PC-3 (cell line): ENCODE measurements at regions not wholly inside any gene's neighbourhood (a gene's known extent, or its start where the extent isn't known, plus 50 kb on each side); places are given as distances from the start of the nearest gene placed in this dataset.

ENCODE experiments used
- ATAC-seq: fragments of 200-7000 bp; cut with Tn5 transposase; 2 replicates; pipeline ENCODE4 v1.9.1; 2020; ENCODE audit warnings: mild to moderate bottlenecking, moderate library complexity
- BruUV-seq: library from RNA; stranded (reverse); fragments of 400-500 nt; replicated peaks from 2 replicates; lab custom pipeline; 2021; lab: Mats Ljungman, UMichigan
- CTCF ChIA-PET: fragments of 300-600 bp; sonication (Branson Sonifier 250); formaldehyde crosslinking; loops from one replicate; lab custom pipeline; 2022; ENCODE audit warnings: antibody characterized with exemption; lab: Charles Lee
- POLR2A ChIA-PET: fragments of 300-600 bp; sonication (Branson Sonifier 250); formaldehyde crosslinking; loops from one replicate; lab custom pipeline; 2022; ENCODE audit warnings: antibody characterized with exemption; ENCODE audit not compliant: unreplicated experiment; lab: Charles Lee
- DNase-seq: peaks from one replicate; pipeline ENCODE4 v3.0.0-alpha.2; 2015
- H2AFZ ChIP-seq: fragments of 300-600 bp; sonication (generic); 2 replicates; pipeline ENCODE4 v1.6.0; 2016; ENCODE audit warnings: antibody characterized with exemption, low read length
- H3F3A ChIP-seq: fragments of 300-600 bp; sonication (generic); one replicate; pipeline ENCODE4 v1.6.0; 2017; ENCODE audit warnings: antibody characterized with exemption, low read length, control low read depth, mild to moderate bottlenecking; ENCODE audit not compliant: unreplicated experiment
- H3K27ac ChIP-seq: fragments of 300-600 bp; sonication (generic); 2 replicates; pipeline ENCODE4 v1.5.1; 2016; ENCODE audit warnings: mild to moderate bottlenecking, low read length
- H3K27me3 ChIP-seq: fragments of 300-600 bp; sonication (generic); 2 replicates; pipeline ENCODE4 v1.6.1; 2016; ENCODE audit warnings: low read length, mixed read lengths
- H3K36me3 ChIP-seq: fragments of 300-600 bp; sonication (generic); 2 replicates; pipeline ENCODE4 v1.6.1; 2016; ENCODE audit warnings: low read depth, mixed run types, low read length, mixed read lengths
- H3K4me1 ChIP-seq: fragments of 300-600 bp; sonication (generic); 2 replicates; pipeline ENCODE4 v1.5.1; 2016; ENCODE audit warnings: low read length; ENCODE audit not compliant: insufficient read depth
- H3K4me2 ChIP-seq: fragments of 300-600 bp; sonication (generic); 2 replicates; pipeline ENCODE4 v1.6.0; 2016; ENCODE audit warnings: low read length
- H3K4me3 ChIP-seq: fragments of 300-600 bp; sonication (generic); 2 replicates; pipeline ENCODE4 v1.5.1; 2016; ENCODE audit warnings: mild to moderate bottlenecking, low read length, mixed read lengths
- H3K79me2 ChIP-seq: fragments of 300-600 bp; sonication (generic); 2 replicates; pipeline ENCODE4 v1.6.1; 2017; ENCODE audit warnings: low read length, mixed read lengths
- H3K9ac ChIP-seq: fragments of 300-600 bp; sonication (generic); 2 replicates; pipeline ENCODE4 v1.6.0; 2016; ENCODE audit warnings: mild to moderate bottlenecking, low read length
- H3K9me2 ChIP-seq: fragments of 300-600 bp; sonication (generic); replicated peaks from 2 replicates; pipeline ENCODE4 v1.6.1; 2016; ENCODE audit warnings: mixed run types, low read length, mixed read lengths
- H3K9me3 ChIP-seq: fragments of 300-600 bp; sonication (generic); 2 replicates; pipeline ENCODE4 v1.6.1; 2016; ENCODE audit warnings: low read length, mixed read lengths
- H4K20me1 ChIP-seq: fragments of 300-600 bp; sonication (generic); 2 replicates; pipeline ENCODE4 v1.6.1; 2016; ENCODE audit warnings: low read length, mixed read lengths
- EZH2 ChIP-seq: fragments of 300-600 bp; sonication (generic); IDR thresholded peaks from one replicate; pipeline ENCODE4 v1.6.1; 2017; ENCODE audit warnings: antibody characterized with exemption, mild to moderate bottlenecking, low read length; ENCODE audit not compliant: unreplicated experiment
- EZH2phosphoT487 ChIP-seq: fragments of 300-600 bp; sonication (generic); IDR thresholded peaks from 2 replicates; pipeline ENCODE4 v1.6.1; 2018; ENCODE audit warnings: mild to moderate bottlenecking, antibody characterized with exemption, low read length, borderline replicate concordance
- intact Hi-C: fragments of 100-400 bp; cut with micrococcal nuclease; formaldehyde crosslinking; loops from 2 replicates; pipeline ENCODE4 v1.9.0; 2023
- TF ChIP-seq, protein P1 (sequence below): fragments of 300-600 bp; sonication (generic); conservative IDR thresholded peaks from 2 replicates; pipeline ENCODE4 v1.5.1; 2017; ENCODE audit warnings: antibody characterized with exemption, low read depth, mild to moderate bottlenecking, low read length

GRCh38 chr6:1518855-1519254, 90.9 kb upstream of the FOXC1 start:
- Histone ChIP-seq H4K20me1 (no peaks in the 10 kb centered on the region), H2AFZ (no peak overlapping the region), H3K9me3 (no peaks in the 10 kb centered on the region), H3K4me2 (no peak overlapping the region), H3K4me3 (no peak overlapping the region), H3K9me2 (no peaks in the 10 kb centered on the region), H3K4me1 (no peaks in the 10 kb centered on the region), H3K79me2 (no peaks in the 10 kb centered on the region), H3K9ac (no peak overlapping the region), H3K27me3 (peaks cover 24% of the 10 kb centered on the region), H3F3A (no peaks in the 10 kb centered on the region), H3K27ac (no peak overlapping the region), H3K36me3 (no peaks in the 10 kb centered on the region)
- intact Hi-C loops: no loop called here
- TF ChIP-seq EZH2 (no peak), EZH2phosphoT487 (no peak)
- TF ChIP-seq, protein P1, sequence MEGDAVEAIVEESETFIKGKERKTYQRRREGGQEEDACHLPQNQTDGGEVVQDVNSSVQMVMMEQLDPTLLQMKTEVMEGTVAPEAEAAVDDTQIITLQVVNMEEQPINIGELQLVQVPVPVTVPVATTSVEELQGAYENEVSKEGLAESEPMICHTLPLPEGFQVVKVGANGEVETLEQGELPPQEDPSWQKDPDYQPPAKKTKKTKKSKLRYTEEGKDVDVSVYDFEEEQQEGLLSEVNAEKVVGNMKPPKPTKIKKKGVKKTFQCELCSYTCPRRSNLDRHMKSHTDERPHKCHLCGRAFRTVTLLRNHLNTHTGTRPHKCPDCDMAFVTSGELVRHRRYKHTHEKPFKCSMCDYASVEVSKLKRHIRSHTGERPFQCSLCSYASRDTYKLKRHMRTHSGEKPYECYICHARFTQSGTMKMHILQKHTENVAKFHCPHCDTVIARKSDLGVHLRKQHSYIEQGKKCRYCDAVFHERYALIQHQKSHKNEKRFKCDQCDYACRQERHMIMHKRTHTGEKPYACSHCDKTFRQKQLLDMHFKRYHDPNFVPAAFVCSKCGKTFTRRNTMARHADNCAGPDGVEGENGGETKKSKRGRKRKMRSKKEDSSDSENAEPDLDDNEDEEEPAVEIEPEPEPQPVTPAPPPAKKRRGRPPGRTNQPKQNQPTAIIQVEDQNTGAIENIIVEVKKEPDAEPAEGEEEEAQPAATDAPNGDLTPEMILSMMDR: no peak
- ATAC-seq (no peak), DNase-seq (no peak)
- ChIA-PET POLR2A (no interaction called here), CTCF (no interaction called here)
- BruUV-seq: no TSS peak

GRCh38 chr6:1519597-1519996, 90.1 kb upstream of the FOXC1 start:
- POLR2A ChIA-PET: no interaction called here
- no peak overlapping the region for H2AFZ ChIP-seq
- DNase-seq (no peak), ATAC-seq (no peak)
- H3K9me3 ChIP-seq: no peaks in the 10 kb centered on the region
- no TSS peak for BruUV-seq
- TF ChIP-seq EZH2: no peak
- no peak for TF ChIP-seq EZH2phosphoT487
- TF ChIP-seq, protein P1: no peak
- CTCF ChIA-PET: no interaction called here
- H3K4me2 ChIP-seq: no peak overlapping the region
- no peak overlapping the region for H3K9ac ChIP-seq
- H3K27me3 ChIP-seq: peaks cover 18% of the 10 kb centered on the region
- H3K4me1 ChIP-seq: no peaks in the 10 kb centered on the region
- H3K4me3 ChIP-seq: no peak overlapping the region
- H3K27ac ChIP-seq: no peak overlapping the region
- no peaks in the 10 kb centered on the region for H4K20me1 ChIP-seq
- H3F3A ChIP-seq: no peaks in the 10 kb centered on the region
- H3K79me2 ChIP-seq: no peaks in the 10 kb centered on the region
- no peaks in the 10 kb centered on the region for H3K9me2 ChIP-seq
- H3K36me3 ChIP-seq: no peaks in the 10 kb centered on the region
- intact Hi-C loops: no loop called here

DNA sequence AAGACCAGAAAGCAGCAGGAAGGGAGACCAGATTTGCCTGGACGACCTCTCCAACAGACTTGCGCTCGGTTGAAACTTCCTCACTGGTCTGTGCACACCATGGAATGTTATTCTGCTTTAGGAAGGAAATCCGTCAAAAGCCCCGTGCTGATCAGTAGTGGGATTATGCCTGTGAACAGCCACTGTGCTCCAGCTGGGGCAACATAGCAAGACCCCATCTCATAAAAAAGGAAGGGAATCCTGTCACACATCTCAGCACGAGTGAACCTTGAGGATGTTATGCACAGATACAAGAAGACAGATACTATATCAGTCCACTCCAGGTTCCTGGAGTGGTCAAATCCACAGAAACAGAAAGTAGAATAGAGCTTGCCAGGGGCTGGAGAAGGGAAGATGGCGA, 86.9 kb upstream of the FOXC1 start:
- POLR2A ChIA-PET: no interaction called here
- Histone ChIP-seq H3K27ac (no peak overlapping the region), H3K79me2 (no peaks in the 10 kb centered on the region), H3K36me3 (no peaks in the 10 kb centered on the region), H3K4me2 (no peak overlapping the region), H3K9ac (no peak overlapping the region), H2AFZ (no peak overlapping the region), H3F3A (no peaks in the 10 kb centered on the region), H3K27me3 (peaks cover 10% of the 10 kb centered on the region), H3K9me3 (no peaks in the 10 kb centered on the region), H3K4me3 (no peak overlapping the region), H3K9me2 (no peaks in the 10 kb centered on the region), H4K20me1 (no peaks in the 10 kb centered on the region), H3K4me1 (no peaks in the 10 kb centered on the region)
- BruUV-seq: no TSS peak
- ATAC-seq (no peak), DNase-seq (no peak)
- CTCF ChIA-PET: no interaction called here
- intact Hi-C loops: no loop called here
- TF ChIP-seq, protein P1: no peak
- TF ChIP-seq EZH2 (no peak), EZH2phosphoT487 (no peak)
